ENCODE measurements at regions not wholly inside any gene's neighbourhood (a gene's known extent, or its start where the extent isn't known, plus 50 kb on each side); places are given as distances from the start of the nearest gene placed in this dataset.

- no peak for DNase-seq
Measured at GRCh38 chr1:168875831-168876230, 146.8 kb upstream of the DPT start.

GRCh38 chr1:168876830-168877229 lies 147.8 kb upstream of the DPT start:
- DNase-seq = no peak

- DNase-seq = no peak
Measured at GRCh38 chr1:168879896-168880734, 151.1 kb upstream of the DPT start.

GRCh38 chr1:168881656-168882260 lies 152.8 kb upstream of the DPT start:
- no peak for DNase-seq

GRCh38 chr1:168887381-168887780 lies 158.4 kb upstream of the DPT start:
- DNase-seq = no peak

- DNase-seq = no peak
Measured at GRCh38 chr1:168888418-168888817, 159.4 kb upstream of the DPT start.

- DNase-seq = no peak
Measured at GRCh38 chr1:168892931-168893330, 163.9 kb upstream of the DPT start.

- no peak for DNase-seq
Measured at GRCh38 chr1:168893359-168893801, 164.4 kb upstream of the DPT start.

GRCh38 chr1:168894397-168894903 lies 165.4 kb upstream of the DPT start:
- DNase-seq = no peak

GRCh38 chr1:168897249-168897648 lies 168.2 kb upstream of the DPT start:
- DNase-seq = no peak

- no peak for DNase-seq
Measured at GRCh38 chr1:168903237-168903830, 174.3 kb upstream of the DPT start.

- no peak for DNase-seq
Measured at GRCh38 chr1:168905633-168906032, 176.6 kb upstream of the DPT start.

- DNase-seq = no peak
Measured at GRCh38 chr1:168906367-168906766, 177.4 kb upstream of the DPT start.

- DNase-seq = no peak
Measured at GRCh38 chr1:168907053-168907452, 178.0 kb upstream of the DPT start.

- DNase-seq = no peak
Measured at GRCh38 chr1:168907786-168908348, 178.9 kb upstream of the DPT start.

GRCh38 chr1:168910403-168910802 lies 181.4 kb upstream of the DPT start:
- DNase-seq = no peak

- DNase-seq = no peak
Measured at GRCh38 chr1:168911370-168911769, 182.4 kb upstream of the DPT start.

GRCh38 chr1:168913711-168914463 lies 184.9 kb upstream of the DPT start:
- no peak for DNase-seq

GRCh38 chr1:168917309-168917708 lies 188.3 kb upstream of the DPT start:
- DNase-seq = no peak

- no peak for DNase-seq
Measured at GRCh38 chr1:168917796-168918195, 188.7 kb upstream of the ATP1B1 start.

GRCh38 chr1:168918860-168919741 lies 187.4 kb upstream of the ATP1B1 start:
- no peak for DNase-seq
